Hepatocyte (in vitro differentiated cells): ENCODE measurements at regions not wholly inside any gene's neighbourhood (a gene's known extent, or its start where the extent isn't known, plus 50 kb on each side); places are given as distances from the start of the nearest gene placed in this dataset.

Source experiments
- DNase-seq: peaks from one replicate; pipeline ENCODE4 v3.0.0-alpha.2; 2016; ENCODE audit warnings: low spot score
- H2AFZ ChIP-seq: fragments of 200-600 bp; sonication (generic); 2 replicates; pipeline ENCODE4 v1.6.0; 2016; ENCODE audit warnings: antibody characterized with exemption, mild to moderate bottlenecking
- H3K27ac ChIP-seq: fragments of 200-600 bp; sonication (generic); 2 replicates; pipeline ENCODE4 v1.5.1; 2016; ENCODE audit warnings: mild to moderate bottlenecking
- H3K27me3 ChIP-seq: fragments of 200-600 bp; sonication (generic); 2 replicates; pipeline ENCODE4 v1.6.1; 2016
- H3K36me3 ChIP-seq: fragments of 200-600 bp; sonication (generic); replicated peaks from 2 replicates; pipeline ENCODE4 v1.5.1; 2016; ENCODE audit warnings: low read depth; ENCODE audit not compliant: insufficient read depth
- H3K4me1 ChIP-seq: fragments of 200-600 bp; sonication (generic); 2 replicates; pipeline ENCODE4 v1.5.1; 2016; ENCODE audit warnings: mild to moderate bottlenecking, moderate library complexity; ENCODE audit not compliant: insufficient read depth
- H3K4me2 ChIP-seq: fragments of 200-600 bp; sonication (generic); 2 replicates; pipeline ENCODE4 v1.6.0; 2016
- H3K4me3 ChIP-seq: fragments of 200-600 bp; sonication (generic); 2 replicates; pipeline ENCODE4 v1.5.1; 2016; ENCODE audit warnings: mild to moderate bottlenecking
- H3K79me2 ChIP-seq: fragments of 200-600 bp; sonication (generic); 2 replicates; pipeline ENCODE4 v1.6.0; 2017; ENCODE audit warnings: mild to moderate bottlenecking
- H3K9me2 ChIP-seq: fragments of 200-600 bp; sonication (generic); replicated peaks from 2 replicates; pipeline ENCODE4 v1.6.0; 2017; ENCODE audit warnings: mild to moderate bottlenecking; ENCODE audit not compliant: insufficient read depth
- H3K9me3 ChIP-seq: fragments of 200-600 bp; sonication (generic); 2 replicates; pipeline ENCODE4 v1.5.1; 2016; ENCODE audit warnings: low read depth, mild to moderate bottlenecking
- H4K20me1 ChIP-seq: fragments of 200-600 bp; sonication (generic); 2 replicates; pipeline ENCODE4 v1.6.0; 2016; ENCODE audit warnings: mild to moderate bottlenecking; ENCODE audit not compliant: insufficient read depth, poor library complexity, severe bottlenecking
- CTCF ChIP-seq: fragments of 200-600 bp; sonication (generic); IDR thresholded peaks from 2 replicates; pipeline ENCODE4 v1.5.1; 2016; ENCODE audit warnings: antibody characterized with exemption, mild to moderate bottlenecking; ENCODE audit not compliant: poor library complexity
- EZH2 ChIP-seq: fragments of 200-600 bp; sonication (generic); IDR thresholded peaks from 2 replicates; pipeline ENCODE4 v1.6.1; 2016; ENCODE audit warnings: antibody characterized with exemption, mild to moderate bottlenecking, borderline replicate concordance
- EZH2phosphoT487 ChIP-seq: fragments of 200-600 bp; sonication (generic); IDR thresholded peaks from one replicate; pipeline ENCODE4 v1.6.1; 2018; ENCODE audit warnings: antibody characterized with exemption, mild to moderate bottlenecking, low read depth, moderate library complexity; ENCODE audit not compliant: unreplicated experiment, severe bottlenecking
- WGBS: methylation state at CpG from one replicate; pipeline ENCODE4 v1.1.6; 2016; ENCODE audit warnings: low lambda C conversion rate; ENCODE audit errors: missing lambda C conversion rate; 5-methylcytosine and 5-hydroxymethylcytosine counted together

GRCh38 chr1:95339377-95339776 is 105.4 kb downstream of the RWDD3 start:
- H4K20me1 ChIP-seq = no peaks in the 10 kb centered on the region
- H3K4me1 ChIP-seq = no peaks in the 10 kb centered on the region
- no peak overlapping the region for H2AFZ ChIP-seq
- WGBS = 91% methylated on average over 9 of the region's 9 CpGs
- no peak overlapping the region for H3K27ac ChIP-seq
- no peak for DNase-seq
- no peaks in the 10 kb centered on the region for H3K9me2 ChIP-seq
- H3K79me2 ChIP-seq = no peaks in the 10 kb centered on the region
- no peak for TF ChIP-seq EZH2
- no peak for TF ChIP-seq CTCF
- TF ChIP-seq EZH2phosphoT487 = no peak
- H3K36me3 ChIP-seq = no peaks in the 10 kb centered on the region
- H3K27me3 ChIP-seq = no peaks in the 10 kb centered on the region
- no peaks in the 10 kb centered on the region for H3K9me3 ChIP-seq
- H3K4me3 ChIP-seq = no peak overlapping the region
- H3K4me2 ChIP-seq = no peak overlapping the region

GRCh38 chr1:95340061-95340460 is 106.1 kb downstream of the RWDD3 start:
- H3K79me2 ChIP-seq = no peaks in the 10 kb centered on the region
- WGBS = 57% methylated on average over 2 of the region's 2 CpGs
- no peaks in the 10 kb centered on the region for H3K27me3 ChIP-seq
- H3K36me3 ChIP-seq = no peaks in the 10 kb centered on the region
- no peak overlapping the region for H2AFZ ChIP-seq
- DNase-seq = no peak
- no peak overlapping the region for H3K27ac ChIP-seq
- H3K4me2 ChIP-seq = no peak overlapping the region
- no peaks in the 10 kb centered on the region for H4K20me1 ChIP-seq
- H3K9me3 ChIP-seq = no peaks in the 10 kb centered on the region
- H3K9me2 ChIP-seq = no peaks in the 10 kb centered on the region
- no peaks in the 10 kb centered on the region for H3K4me1 ChIP-seq
- no peak overlapping the region for H3K4me3 ChIP-seq
- TF ChIP-seq CTCF (no peak), EZH2 (no peak), EZH2phosphoT487 (no peak)

GRCh38 chr1:95352767-95353166 is 118.8 kb downstream of the RWDD3 start:
- H3K27ac ChIP-seq = no peak overlapping the region
- H3K27me3 ChIP-seq = no peaks in the 10 kb centered on the region
- no peaks in the 10 kb centered on the region for H3K9me3 ChIP-seq
- H2AFZ ChIP-seq = no peak overlapping the region
- no peak overlapping the region for H3K4me3 ChIP-seq
- no peaks in the 10 kb centered on the region for H3K36me3 ChIP-seq
- no peaks in the 10 kb centered on the region for H4K20me1 ChIP-seq
- no peak for TF ChIP-seq EZH2phosphoT487
- no peak for TF ChIP-seq CTCF
- TF ChIP-seq EZH2 = no peak
- peak; percentile 27 for DNase-seq
- H3K4me1 ChIP-seq = peaks cover 10% of the 10 kb centered on the region
- no peak overlapping the region for H3K4me2 ChIP-seq
- 37% methylated on average over 2 of the region's 2 CpGs for WGBS
- H3K9me2 ChIP-seq = no peaks in the 10 kb centered on the region
- no peaks in the 10 kb centered on the region for H3K79me2 ChIP-seq

- no peaks in the 10 kb centered on the region for H3K9me2 ChIP-seq
- no peak overlapping the region for H3K27ac ChIP-seq
- no peak overlapping the region for H3K4me2 ChIP-seq
- TF ChIP-seq EZH2phosphoT487 (no peak), EZH2 (no peak), CTCF (no peak)
- peaks cover 10% of the 10 kb centered on the region for H3K4me1 ChIP-seq
- H3K27me3 ChIP-seq = no peaks in the 10 kb centered on the region
- no peaks in the 10 kb centered on the region for H3K36me3 ChIP-seq
- WGBS = 46% methylated on average over 3 of the region's 3 CpGs
- H4K20me1 ChIP-seq = no peaks in the 10 kb centered on the region
- no peaks in the 10 kb centered on the region for H3K79me2 ChIP-seq
- DNase-seq = no peak
- no peaks in the 10 kb centered on the region for H3K9me3 ChIP-seq
- no peak overlapping the region for H3K4me3 ChIP-seq
- no peak overlapping the region for H2AFZ ChIP-seq
Measured at GRCh38 chr1:95353194-95353593, 119.2 kb downstream of the RWDD3 start.
